ENCODE measurements at regions not wholly inside any gene's neighbourhood (a gene's known extent, or its start where the extent isn't known, plus 50 kb on each side); places are given as distances from the start of the nearest gene placed in this dataset.

GRCh38 chr10:109456566-109457301, 466.6 kb downstream of the XPNPEP1 start:
- H3K9ac ChIP-seq (ENCODE audit: low read length): no peak overlapping the region
- no peak overlapping the region for H2AFZ ChIP-seq (ENCODE audit: low read depth, low read length, severe bottlenecking)

GRCh38 chr10:109454691-109455090, 468.6 kb downstream of the XPNPEP1 start:
- no peaks in the 10 kb centered on the region for H3F3A ChIP-seq (ENCODE audit: insufficient read depth)
- H3K79me2 ChIP-seq (ENCODE audit: insufficient read depth, low read length): no peaks in the 10 kb centered on the region
- no peaks in the 10 kb centered on the region for H4K20me1 ChIP-seq (ENCODE audit: low read depth, low read length)
- no peaks in the 10 kb centered on the region for H3K9me2 ChIP-seq (replicated peaks; ENCODE audit: insufficient read depth, low read length)
- no peak overlapping the region for H2AFZ ChIP-seq (ENCODE audit: low read depth, low read length, severe bottlenecking)
- no peak overlapping the region for H3K9ac ChIP-seq (ENCODE audit: low read length)
- no peak overlapping the region for H3K27ac ChIP-seq (ENCODE audit: low read depth, low read length)
- H3K4me2 ChIP-seq (ENCODE audit: low read depth, low read length, poor library complexity, severe bottlenecking): no peak overlapping the region
- H3K27me3 ChIP-seq (ENCODE audit: low read length): no peaks in the 10 kb centered on the region
- TF ChIP-seq CTCF (IDR thresholded peaks at IDR 0.05; ENCODE audit: insufficient read depth, low read length, poor library complexity, severe bottlenecking): no peak
- TF ChIP-seq EZH2phosphoT487 (conservative IDR thresholded peaks at IDR 0.05; ENCODE audit: low read length): no peak
- H3K36me3 ChIP-seq (ENCODE audit: low read length): no peaks in the 10 kb centered on the region
- no peaks in the 10 kb centered on the region for H3K9me3 ChIP-seq (ENCODE audit: insufficient read depth, low read length)
- no peak overlapping the region for H3K4me3 ChIP-seq (ENCODE audit: insufficient read depth, low read length, poor library complexity, severe bottlenecking)

More at GRCh38 chr10:109456566-109457301, 466.6 kb downstream of the XPNPEP1 start:
- TF ChIP-seq CTCF (IDR thresholded peaks at IDR 0.05; ENCODE audit: insufficient read depth, low read length, poor library complexity, severe bottlenecking): no peak
- Histone ChIP-seq H4K20me1 (ENCODE audit: low read depth, low read length) (no peaks in the 10 kb centered on the region), H3K4me3 (ENCODE audit: insufficient read depth, low read length, poor library complexity, severe bottlenecking) (no peak overlapping the region), H3K4me2 (ENCODE audit: low read depth, low read length, poor library complexity, severe bottlenecking) (no peak overlapping the region), H3F3A (ENCODE audit: insufficient read depth) (no peaks in the 10 kb centered on the region), H3K79me2 (ENCODE audit: insufficient read depth, low read length) (no peaks in the 10 kb centered on the region), H3K27me3 (ENCODE audit: low read length) (no peaks in the 10 kb centered on the region), H3K27ac (ENCODE audit: low read depth, low read length) (no peak overlapping the region), H3K36me3 (ENCODE audit: low read length) (no peaks in the 10 kb centered on the region), H3K9me2 (replicated peaks; ENCODE audit: insufficient read depth, low read length) (no peaks in the 10 kb centered on the region), H3K9me3 (ENCODE audit: insufficient read depth, low read length) (no peaks in the 10 kb centered on the region)

GRCh38 chr10:109451879-109452278, 471.4 kb downstream of the XPNPEP1 start:
- H2AFZ ChIP-seq (ENCODE audit: low read depth, low read length, severe bottlenecking): no peak overlapping the region
- no peak overlapping the region for H3K27ac ChIP-seq (ENCODE audit: low read depth, low read length)
- H4K20me1 ChIP-seq (ENCODE audit: low read depth, low read length): no peaks in the 10 kb centered on the region
- TF ChIP-seq EZH2phosphoT487 (conservative IDR thresholded peaks at IDR 0.05; ENCODE audit: low read length) (no peak), CTCF (IDR thresholded peaks at IDR 0.05; ENCODE audit: insufficient read depth, low read length, poor library complexity, severe bottlenecking) (no peak)
- H3K27me3 ChIP-seq (ENCODE audit: low read length): no peaks in the 10 kb centered on the region
- no peak overlapping the region for H3K4me2 ChIP-seq (ENCODE audit: low read depth, low read length, poor library complexity, severe bottlenecking)
- H3K9me3 ChIP-seq (ENCODE audit: insufficient read depth, low read length): no peaks in the 10 kb centered on the region
- no peaks in the 10 kb centered on the region for H3K9me2 ChIP-seq (replicated peaks; ENCODE audit: insufficient read depth, low read length)
- no peaks in the 10 kb centered on the region for H3K36me3 ChIP-seq (ENCODE audit: low read length)
- H3K9ac ChIP-seq (ENCODE audit: low read length): no peak overlapping the region
- H3K79me2 ChIP-seq (ENCODE audit: insufficient read depth, low read length): no peaks in the 10 kb centered on the region
- H3K4me3 ChIP-seq (ENCODE audit: insufficient read depth, low read length, poor library complexity, severe bottlenecking): no peak overlapping the region
- H3F3A ChIP-seq (ENCODE audit: insufficient read depth): no peaks in the 10 kb centered on the region
